HCT116 (cell line): ENCODE measurements at regions not wholly inside any gene's neighbourhood (a gene's known extent, or its start where the extent isn't known, plus 50 kb on each side); places are given as distances from the start of the nearest gene placed in this dataset.

Experiments
- CEBPB ChIP-seq: IDR thresholded peaks from 2 replicates; pipeline ENCODE4 v1.6.1; 2012; ENCODE audit warnings: low read depth
- EGR1 ChIP-seq: IDR thresholded peaks from 2 replicates; pipeline ENCODE4 v1.6.1; 2012; ENCODE audit warnings: low read depth
- ELF1 ChIP-seq: IDR thresholded peaks from 2 replicates; pipeline ENCODE4 v1.6.1; 2012; ENCODE audit warnings: low read depth, borderline replicate concordance
- EZH2 ChIP-seq: fragments of 200-600 bp; sonication (generic); IDR thresholded peaks from 2 replicates; pipeline ENCODE4 v1.6.1; 2017; ENCODE audit warnings: antibody characterized with exemption, mixed run types
- JUND ChIP-seq: IDR thresholded peaks from 2 replicates; pipeline ENCODE4 v1.6.1; 2012
- POLR2A ChIP-seq: IDR thresholded peaks from 2 replicates; pipeline ENCODE4 v1.7.0; 2011; ENCODE audit warnings: borderline replicate concordance; ENCODE audit not compliant: insufficient read depth, insufficient read length; ENCODE audit errors: extremely low read depth
- POLR2AphosphoS5 ChIP-seq: IDR thresholded peaks from 2 replicates; pipeline ENCODE4 v1.6.1; 2011; ENCODE audit warnings: mild to moderate bottlenecking, low read depth, low read length, moderate library complexity
- RAD21 ChIP-seq: IDR thresholded peaks from 2 replicates; pipeline ENCODE4 v1.6.1; 2012; ENCODE audit warnings: low read depth, mild to moderate bottlenecking
- TCF7L2 ChIP-seq: IDR thresholded peaks from 2 replicates; pipeline ENCODE4 v1.7.0; 2011; ENCODE audit warnings: borderline replicate concordance, inconsistent platforms; ENCODE audit not compliant: insufficient read depth, insufficient read length; ENCODE audit errors: extremely low read depth
- ZFX ChIP-seq: fragments of 450-650 bp; IDR thresholded peaks from 2 replicates; pipeline ENCODE4 v1.6.1; 2017
- TF ChIP-seq, protein P1 (sequence below), 3 experiments: fragments of 200-600 bp in 1 of 3; sonication (generic) in 1 of 3; IDR thresholded peaks in 2 of 3; conservative IDR thresholded peaks in 1 of 3; 2 replicates each; pipeline ENCODE4 v1.5.1; 2012 to 2017; ENCODE audit warnings: low read depth in 2 of 3, low read length in 2 of 3, antibody characterized with exemption in 1 of 3, borderline replicate concordance in 1 of 3, control low read depth in 1 of 3, mild to moderate bottlenecking in 1 of 3, mixed read lengths in 1 of 3, mixed run types in 1 of 3, moderate library complexity in 1 of 3; ENCODE audit not compliant: insufficient read depth in 1 of 3
- TF ChIP-seq, protein P2 (sequence below): IDR thresholded peaks from 2 replicates; pipeline ENCODE4 v1.6.1; 2012
- TF ChIP-seq, protein P3 (sequence below): IDR thresholded peaks from 2 replicates; pipeline ENCODE4 v1.6.1; 2012

DNA sequence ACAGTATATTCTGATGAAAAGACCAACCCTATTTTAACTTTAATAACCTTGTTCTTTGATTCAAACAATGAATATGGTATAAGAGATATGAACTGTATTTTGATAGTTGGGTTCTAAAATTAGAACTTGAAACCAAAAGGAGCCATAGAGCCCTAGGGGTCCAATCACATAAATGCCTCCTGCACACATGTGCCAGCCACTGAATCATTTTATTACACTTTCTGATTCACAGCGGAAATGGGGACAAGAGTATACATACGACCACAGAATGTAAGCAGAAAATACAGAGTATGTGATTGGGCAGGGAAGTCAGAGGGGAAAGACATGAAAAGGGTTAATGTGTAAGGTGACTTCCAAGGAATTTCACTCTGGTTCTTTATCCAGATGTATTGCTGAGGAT lies 1000.2 kb downstream of the NR2F1-AS1 start:
- TF ChIP-seq RAD21 (no peak), TCF7L2 (no peak), POLR2A (no peak), EZH2 (no peak), POLR2AphosphoS5 (no peak), ZFX (no peak), EGR1 (no peak), CEBPB (no peak), JUND (no peak), ELF1 (no peak)
- TF ChIP-seq, protein P1, sequence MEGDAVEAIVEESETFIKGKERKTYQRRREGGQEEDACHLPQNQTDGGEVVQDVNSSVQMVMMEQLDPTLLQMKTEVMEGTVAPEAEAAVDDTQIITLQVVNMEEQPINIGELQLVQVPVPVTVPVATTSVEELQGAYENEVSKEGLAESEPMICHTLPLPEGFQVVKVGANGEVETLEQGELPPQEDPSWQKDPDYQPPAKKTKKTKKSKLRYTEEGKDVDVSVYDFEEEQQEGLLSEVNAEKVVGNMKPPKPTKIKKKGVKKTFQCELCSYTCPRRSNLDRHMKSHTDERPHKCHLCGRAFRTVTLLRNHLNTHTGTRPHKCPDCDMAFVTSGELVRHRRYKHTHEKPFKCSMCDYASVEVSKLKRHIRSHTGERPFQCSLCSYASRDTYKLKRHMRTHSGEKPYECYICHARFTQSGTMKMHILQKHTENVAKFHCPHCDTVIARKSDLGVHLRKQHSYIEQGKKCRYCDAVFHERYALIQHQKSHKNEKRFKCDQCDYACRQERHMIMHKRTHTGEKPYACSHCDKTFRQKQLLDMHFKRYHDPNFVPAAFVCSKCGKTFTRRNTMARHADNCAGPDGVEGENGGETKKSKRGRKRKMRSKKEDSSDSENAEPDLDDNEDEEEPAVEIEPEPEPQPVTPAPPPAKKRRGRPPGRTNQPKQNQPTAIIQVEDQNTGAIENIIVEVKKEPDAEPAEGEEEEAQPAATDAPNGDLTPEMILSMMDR (IDR thresholded peaks at IDR 0.05 in 2 of 3, conservative IDR thresholded peaks at IDR 0.05 in 1 of 3; ENCODE audit: borderline replicate concordance in 1 of 3, insufficient read depth in 1 of 3, low read depth in 2 of 3, low read length in 2 of 3) = no peak
- TF ChIP-seq, protein P2, sequence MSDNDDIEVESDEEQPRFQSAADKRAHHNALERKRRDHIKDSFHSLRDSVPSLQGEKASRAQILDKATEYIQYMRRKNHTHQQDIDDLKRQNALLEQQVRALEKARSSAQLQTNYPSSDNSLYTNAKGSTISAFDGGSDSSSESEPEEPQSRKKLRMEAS = no peak
- TF ChIP-seq, protein P3, sequence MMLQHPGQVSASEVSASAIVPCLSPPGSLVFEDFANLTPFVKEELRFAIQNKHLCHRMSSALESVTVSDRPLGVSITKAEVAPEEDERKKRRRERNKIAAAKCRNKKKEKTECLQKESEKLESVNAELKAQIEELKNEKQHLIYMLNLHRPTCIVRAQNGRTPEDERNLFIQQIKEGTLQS = no peak
